Panc1 (cell line): ENCODE measurements at regions not wholly inside any gene's neighbourhood (a gene's known extent, or its start where the extent isn't known, plus 50 kb on each side); places are given as distances from the start of the nearest gene placed in this dataset.

Experiments used
- POLR2AphosphoS5 ChIP-seq: IDR thresholded peaks from 2 replicates; pipeline ENCODE4 v1.6.1; 2012; ENCODE audit warnings: mild to moderate bottlenecking, low read depth, low read length, moderate library complexity
- SIN3A ChIP-seq: IDR thresholded peaks from 2 replicates; pipeline ENCODE4 v1.6.1; 2012; ENCODE audit warnings: low read depth, mild to moderate bottlenecking, low read length, moderate library complexity, borderline replicate concordance; ENCODE audit not compliant: insufficient read depth
- TCF7L2 ChIP-seq: IDR thresholded peaks from 2 replicates; pipeline ENCODE4 v1.6.1; 2011; ENCODE audit warnings: mild to moderate bottlenecking, low read depth, low read length, inconsistent platforms
- TF ChIP-seq, protein P1 (sequence below): fragments of 450-650 bp; IDR thresholded peaks from 2 replicates; pipeline ENCODE4 v1.5.1; 2017; ENCODE audit warnings: mild to moderate bottlenecking
- TF ChIP-seq, protein P2 (sequence below), 2 experiments: IDR thresholded peaks; 2 replicates each; pipeline ENCODE4 v1.6.1; 2011 to 2012; ENCODE audit warnings: low read depth in 2 of 2, control low read depth in 1 of 2, low read length in 1 of 2, mild to moderate bottlenecking in 1 of 2, moderate library complexity in 1 of 2; ENCODE audit not compliant: insufficient read depth in 1 of 2

DNA sequence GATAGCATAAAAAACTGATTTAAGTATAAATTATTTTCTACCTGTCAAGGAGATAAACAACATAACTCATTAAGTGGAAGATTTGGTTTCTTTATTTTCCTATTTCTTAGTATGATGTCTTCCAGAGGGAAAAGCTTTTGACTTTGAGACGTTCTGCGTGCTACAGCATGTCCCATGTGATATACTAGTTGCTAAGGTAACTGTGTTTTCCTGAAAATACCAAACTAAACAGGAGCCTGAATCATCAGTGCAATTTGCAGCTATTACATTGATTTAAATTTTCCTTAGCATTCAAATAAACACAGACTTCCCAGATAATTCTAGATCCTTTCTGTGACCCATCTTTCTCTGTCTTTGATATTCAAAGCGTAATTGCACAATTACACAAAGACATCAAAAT lies 117.7 kb upstream of the P2RY1 start:
- TF ChIP-seq, protein P1, sequence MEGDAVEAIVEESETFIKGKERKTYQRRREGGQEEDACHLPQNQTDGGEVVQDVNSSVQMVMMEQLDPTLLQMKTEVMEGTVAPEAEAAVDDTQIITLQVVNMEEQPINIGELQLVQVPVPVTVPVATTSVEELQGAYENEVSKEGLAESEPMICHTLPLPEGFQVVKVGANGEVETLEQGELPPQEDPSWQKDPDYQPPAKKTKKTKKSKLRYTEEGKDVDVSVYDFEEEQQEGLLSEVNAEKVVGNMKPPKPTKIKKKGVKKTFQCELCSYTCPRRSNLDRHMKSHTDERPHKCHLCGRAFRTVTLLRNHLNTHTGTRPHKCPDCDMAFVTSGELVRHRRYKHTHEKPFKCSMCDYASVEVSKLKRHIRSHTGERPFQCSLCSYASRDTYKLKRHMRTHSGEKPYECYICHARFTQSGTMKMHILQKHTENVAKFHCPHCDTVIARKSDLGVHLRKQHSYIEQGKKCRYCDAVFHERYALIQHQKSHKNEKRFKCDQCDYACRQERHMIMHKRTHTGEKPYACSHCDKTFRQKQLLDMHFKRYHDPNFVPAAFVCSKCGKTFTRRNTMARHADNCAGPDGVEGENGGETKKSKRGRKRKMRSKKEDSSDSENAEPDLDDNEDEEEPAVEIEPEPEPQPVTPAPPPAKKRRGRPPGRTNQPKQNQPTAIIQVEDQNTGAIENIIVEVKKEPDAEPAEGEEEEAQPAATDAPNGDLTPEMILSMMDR, result no peak
- TF ChIP-seq, protein P2, sequence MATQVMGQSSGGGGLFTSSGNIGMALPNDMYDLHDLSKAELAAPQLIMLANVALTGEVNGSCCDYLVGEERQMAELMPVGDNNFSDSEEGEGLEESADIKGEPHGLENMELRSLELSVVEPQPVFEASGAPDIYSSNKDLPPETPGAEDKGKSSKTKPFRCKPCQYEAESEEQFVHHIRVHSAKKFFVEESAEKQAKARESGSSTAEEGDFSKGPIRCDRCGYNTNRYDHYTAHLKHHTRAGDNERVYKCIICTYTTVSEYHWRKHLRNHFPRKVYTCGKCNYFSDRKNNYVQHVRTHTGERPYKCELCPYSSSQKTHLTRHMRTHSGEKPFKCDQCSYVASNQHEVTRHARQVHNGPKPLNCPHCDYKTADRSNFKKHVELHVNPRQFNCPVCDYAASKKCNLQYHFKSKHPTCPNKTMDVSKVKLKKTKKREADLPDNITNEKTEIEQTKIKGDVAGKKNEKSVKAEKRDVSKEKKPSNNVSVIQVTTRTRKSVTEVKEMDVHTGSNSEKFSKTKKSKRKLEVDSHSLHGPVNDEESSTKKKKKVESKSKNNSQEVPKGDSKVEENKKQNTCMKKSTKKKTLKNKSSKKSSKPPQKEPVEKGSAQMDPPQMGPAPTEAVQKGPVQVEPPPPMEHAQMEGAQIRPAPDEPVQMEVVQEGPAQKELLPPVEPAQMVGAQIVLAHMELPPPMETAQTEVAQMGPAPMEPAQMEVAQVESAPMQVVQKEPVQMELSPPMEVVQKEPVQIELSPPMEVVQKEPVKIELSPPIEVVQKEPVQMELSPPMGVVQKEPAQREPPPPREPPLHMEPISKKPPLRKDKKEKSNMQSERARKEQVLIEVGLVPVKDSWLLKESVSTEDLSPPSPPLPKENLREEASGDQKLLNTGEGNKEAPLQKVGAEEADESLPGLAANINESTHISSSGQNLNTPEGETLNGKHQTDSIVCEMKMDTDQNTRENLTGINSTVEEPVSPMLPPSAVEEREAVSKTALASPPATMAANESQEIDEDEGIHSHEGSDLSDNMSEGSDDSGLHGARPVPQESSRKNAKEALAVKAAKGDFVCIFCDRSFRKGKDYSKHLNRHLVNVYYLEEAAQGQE (IDR thresholded peaks at IDR 0.05; ENCODE audit: insufficient read depth in 1 of 2, low read depth in 2 of 2, low read length in 1 of 2), result no peak
- TF ChIP-seq TCF7L2, result no peak
- no peak for TF ChIP-seq POLR2AphosphoS5
- TF ChIP-seq SIN3A, result no peak
